Neural cell (in vitro differentiated cells): ENCODE measurements at regions not wholly inside any gene's neighbourhood (a gene's known extent, or its start where the extent isn't known, plus 50 kb on each side); places are given as distances from the start of the nearest gene placed in this dataset.

Source experiments
- H2AFZ ChIP-seq: fragments of 200-600, 300-800 bp; sonication (generic), shearing (Covaris generic); 2 replicates; pipeline ENCODE4 v1.6.0; 2014; ENCODE audit warnings: low read depth, mild to moderate bottlenecking, antibody characterized with exemption, low read length, moderate library complexity
- H3F3A ChIP-seq: fragments of 200-600 bp; shearing (Covaris generic); 2 replicates; pipeline ENCODE4 v1.6.1; 2016; ENCODE audit warnings: mild to moderate bottlenecking, moderate library complexity, mixed read lengths, antibody characterized with exemption, low read length; ENCODE audit not compliant: insufficient read depth, poor library complexity, severe bottlenecking
- H3K27ac ChIP-seq: fragments of 200-600, 300-800 bp; sonication (generic), shearing (Covaris generic); 2 replicates; pipeline ENCODE4 v1.5.1; 2014; ENCODE audit warnings: mild to moderate bottlenecking, low read length, moderate library complexity
- H3K27me3 ChIP-seq: fragments of 300-800, 200-600 bp; sonication (generic), shearing (Covaris generic); 2 replicates; pipeline ENCODE4 v1.6.0; 2014; ENCODE audit warnings: mild to moderate bottlenecking, low read depth, low read length, moderate library complexity; ENCODE audit not compliant: insufficient read depth
- H3K36me3 ChIP-seq: fragments of 300-800, 200-600 bp; sonication (generic), shearing (Covaris generic); 2 replicates; pipeline ENCODE4 v1.5.1; 2014; ENCODE audit warnings: mild to moderate bottlenecking, antibody characterized with exemption, low read length, moderate library complexity; ENCODE audit not compliant: insufficient read depth
- H3K4me2 ChIP-seq: fragments of 300-800, 200-600 bp; sonication (generic), shearing (Covaris generic); 2 replicates; pipeline ENCODE4 v1.6.0; 2014; ENCODE audit warnings: mild to moderate bottlenecking, low read length
- H3K4me3 ChIP-seq: fragments of 300-800, 200-600 bp; sonication (generic), shearing (Covaris generic); 2 replicates; pipeline ENCODE4 v1.5.1; 2014; ENCODE audit warnings: mild to moderate bottlenecking, low read length, moderate library complexity
- H3K79me2 ChIP-seq: fragments of 200-600 bp; shearing (Covaris generic); replicated peaks from 2 replicates; pipeline ENCODE4 v1.6.0; 2014; ENCODE audit warnings: mild to moderate bottlenecking, low read length, moderate library complexity; ENCODE audit not compliant: insufficient read depth
- H3K9ac ChIP-seq: fragments of 300-800, 200-600 bp; sonication (generic), shearing (Covaris generic); 2 replicates; pipeline ENCODE4 v1.6.1; 2016; ENCODE audit warnings: mild to moderate bottlenecking, low read length, mixed read lengths
- H3K9me2 ChIP-seq: fragments of 200-600 bp; shearing (Covaris generic); 2 replicates; pipeline ENCODE4 v1.6.1; 2016; ENCODE audit warnings: mild to moderate bottlenecking, low read length, mixed read lengths; ENCODE audit not compliant: insufficient read depth
- H3K9me3 ChIP-seq: fragments of 200-600, 300-800 bp; sonication (generic), shearing (Covaris generic); 2 replicates; pipeline ENCODE4 v1.6.1; 2016; ENCODE audit warnings: mild to moderate bottlenecking, mixed run types, low read length, moderate library complexity, mixed read lengths
- H4K20me1 ChIP-seq: fragments of 200-600 bp; shearing (Covaris generic); 2 replicates; pipeline ENCODE4 v1.6.1; 2016; ENCODE audit warnings: mild to moderate bottlenecking, mixed run types; ENCODE audit not compliant: insufficient read depth
- EP300 ChIP-seq: fragments of 450-650 bp; conservative IDR thresholded peaks from 2 replicates; pipeline ENCODE4 v1.6.1; 2014; ENCODE audit warnings: antibody characterized with exemption, mild to moderate bottlenecking, moderate library complexity; ENCODE audit not compliant: poor library complexity, severe bottlenecking
- EZH2 ChIP-seq: fragments of 200-600, 300-800 bp; shearing (Covaris generic), sonication (generic); IDR thresholded peaks from 2 replicates; pipeline ENCODE4 v1.6.1; 2014; ENCODE audit warnings: antibody characterized with exemption, low read length, borderline replicate concordance, mild to moderate bottlenecking; ENCODE audit not compliant: insufficient read depth, poor library complexity, severe bottlenecking
- MXI1 ChIP-seq: fragments of 450-650 bp; conservative IDR thresholded peaks from 2 replicates; pipeline ENCODE4 v1.6.1; 2014; ENCODE audit warnings: antibody characterized with exemption, mild to moderate bottlenecking; ENCODE audit not compliant: poor library complexity, severe bottlenecking
- POLR2AphosphoS5 ChIP-seq: IDR thresholded peaks from 2 replicates; pipeline ENCODE4 v1.6.1; 2012
- RAD21 ChIP-seq: fragments of 450-650 bp; conservative IDR thresholded peaks from 2 replicates; pipeline ENCODE4 v1.6.1; 2014; ENCODE audit warnings: antibody characterized with exemption, mild to moderate bottlenecking, moderate library complexity
- SMC3 ChIP-seq: fragments of 450-650 bp; conservative IDR thresholded peaks from 2 replicates; pipeline ENCODE4 v1.6.1; 2014; ENCODE audit warnings: antibody characterized with exemption, mild to moderate bottlenecking, moderate library complexity; ENCODE audit not compliant: poor library complexity
- TAF1 ChIP-seq: IDR thresholded peaks from 2 replicates; pipeline ENCODE4 v1.6.1; 2012; ENCODE audit warnings: low read depth
- TF ChIP-seq, protein P1 (sequence below): fragments of 450-650 bp; IDR thresholded peaks from 2 replicates; pipeline ENCODE4 v1.5.1; 2014; ENCODE audit warnings: antibody characterized with exemption, mild to moderate bottlenecking, moderate library complexity; ENCODE audit not compliant: poor library complexity, severe bottlenecking
- TF ChIP-seq, protein P2 (sequence below): IDR thresholded peaks from 2 replicates; pipeline ENCODE4 v1.6.1; 2012; ENCODE audit warnings: borderline replicate concordance

DNA sequence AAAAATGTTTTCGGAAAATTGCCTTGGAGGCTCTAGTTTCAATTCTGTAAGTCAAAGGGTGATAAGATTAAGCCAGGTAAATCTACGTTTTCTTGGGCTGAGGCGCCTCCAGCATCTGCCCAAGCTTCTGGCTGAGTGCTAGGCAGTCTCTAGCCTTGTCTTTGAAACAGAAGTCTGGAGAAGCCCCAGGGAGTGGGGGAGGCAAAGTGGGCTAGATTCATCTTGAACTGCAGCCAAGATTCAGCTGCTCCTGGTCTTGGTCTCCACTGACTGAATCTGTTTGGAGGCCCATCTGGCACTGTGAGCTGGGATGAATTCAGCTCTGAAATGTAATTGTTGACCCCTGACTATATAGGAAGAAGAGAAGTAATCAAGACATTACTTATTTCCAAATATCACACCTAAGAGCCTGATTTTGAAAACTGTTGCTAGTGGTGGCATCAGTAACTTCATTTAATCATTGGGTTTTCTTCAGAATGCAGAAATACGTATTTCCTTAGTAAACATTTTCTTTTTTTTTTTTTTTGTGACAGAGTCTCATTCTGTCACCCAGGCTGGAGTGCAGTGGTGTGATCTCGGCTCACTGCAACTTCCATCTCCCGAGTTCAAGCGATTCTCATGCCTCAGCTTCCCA is 187.3 kb upstream of the LEF1 start:
- no peaks in the 10 kb centered on the region for H4K20me1 ChIP-seq
- no peak overlapping the region for H3K4me3 ChIP-seq
- no peaks in the 10 kb centered on the region for H3F3A ChIP-seq
- no peaks in the 10 kb centered on the region for H3K9me2 ChIP-seq
- TF ChIP-seq POLR2AphosphoS5 (no peak), TAF1 (no peak), SMC3 (no peak), MXI1 (no peak), RAD21 (no peak), EZH2 (no peak), EP300 (no peak)
- TF ChIP-seq, protein P1, sequence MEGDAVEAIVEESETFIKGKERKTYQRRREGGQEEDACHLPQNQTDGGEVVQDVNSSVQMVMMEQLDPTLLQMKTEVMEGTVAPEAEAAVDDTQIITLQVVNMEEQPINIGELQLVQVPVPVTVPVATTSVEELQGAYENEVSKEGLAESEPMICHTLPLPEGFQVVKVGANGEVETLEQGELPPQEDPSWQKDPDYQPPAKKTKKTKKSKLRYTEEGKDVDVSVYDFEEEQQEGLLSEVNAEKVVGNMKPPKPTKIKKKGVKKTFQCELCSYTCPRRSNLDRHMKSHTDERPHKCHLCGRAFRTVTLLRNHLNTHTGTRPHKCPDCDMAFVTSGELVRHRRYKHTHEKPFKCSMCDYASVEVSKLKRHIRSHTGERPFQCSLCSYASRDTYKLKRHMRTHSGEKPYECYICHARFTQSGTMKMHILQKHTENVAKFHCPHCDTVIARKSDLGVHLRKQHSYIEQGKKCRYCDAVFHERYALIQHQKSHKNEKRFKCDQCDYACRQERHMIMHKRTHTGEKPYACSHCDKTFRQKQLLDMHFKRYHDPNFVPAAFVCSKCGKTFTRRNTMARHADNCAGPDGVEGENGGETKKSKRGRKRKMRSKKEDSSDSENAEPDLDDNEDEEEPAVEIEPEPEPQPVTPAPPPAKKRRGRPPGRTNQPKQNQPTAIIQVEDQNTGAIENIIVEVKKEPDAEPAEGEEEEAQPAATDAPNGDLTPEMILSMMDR = no peak
- TF ChIP-seq, protein P2, sequence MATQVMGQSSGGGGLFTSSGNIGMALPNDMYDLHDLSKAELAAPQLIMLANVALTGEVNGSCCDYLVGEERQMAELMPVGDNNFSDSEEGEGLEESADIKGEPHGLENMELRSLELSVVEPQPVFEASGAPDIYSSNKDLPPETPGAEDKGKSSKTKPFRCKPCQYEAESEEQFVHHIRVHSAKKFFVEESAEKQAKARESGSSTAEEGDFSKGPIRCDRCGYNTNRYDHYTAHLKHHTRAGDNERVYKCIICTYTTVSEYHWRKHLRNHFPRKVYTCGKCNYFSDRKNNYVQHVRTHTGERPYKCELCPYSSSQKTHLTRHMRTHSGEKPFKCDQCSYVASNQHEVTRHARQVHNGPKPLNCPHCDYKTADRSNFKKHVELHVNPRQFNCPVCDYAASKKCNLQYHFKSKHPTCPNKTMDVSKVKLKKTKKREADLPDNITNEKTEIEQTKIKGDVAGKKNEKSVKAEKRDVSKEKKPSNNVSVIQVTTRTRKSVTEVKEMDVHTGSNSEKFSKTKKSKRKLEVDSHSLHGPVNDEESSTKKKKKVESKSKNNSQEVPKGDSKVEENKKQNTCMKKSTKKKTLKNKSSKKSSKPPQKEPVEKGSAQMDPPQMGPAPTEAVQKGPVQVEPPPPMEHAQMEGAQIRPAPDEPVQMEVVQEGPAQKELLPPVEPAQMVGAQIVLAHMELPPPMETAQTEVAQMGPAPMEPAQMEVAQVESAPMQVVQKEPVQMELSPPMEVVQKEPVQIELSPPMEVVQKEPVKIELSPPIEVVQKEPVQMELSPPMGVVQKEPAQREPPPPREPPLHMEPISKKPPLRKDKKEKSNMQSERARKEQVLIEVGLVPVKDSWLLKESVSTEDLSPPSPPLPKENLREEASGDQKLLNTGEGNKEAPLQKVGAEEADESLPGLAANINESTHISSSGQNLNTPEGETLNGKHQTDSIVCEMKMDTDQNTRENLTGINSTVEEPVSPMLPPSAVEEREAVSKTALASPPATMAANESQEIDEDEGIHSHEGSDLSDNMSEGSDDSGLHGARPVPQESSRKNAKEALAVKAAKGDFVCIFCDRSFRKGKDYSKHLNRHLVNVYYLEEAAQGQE = no peak
- H3K79me2 ChIP-seq = no peaks in the 10 kb centered on the region
- H3K9me3 ChIP-seq = no peaks in the 10 kb centered on the region
- H3K27me3 ChIP-seq = no peaks in the 10 kb centered on the region
- no peaks in the 10 kb centered on the region for H3K36me3 ChIP-seq
- H3K9ac ChIP-seq = no peak overlapping the region
- no peak overlapping the region for H3K4me2 ChIP-seq
- H2AFZ ChIP-seq = no peak overlapping the region
- no peak overlapping the region for H3K27ac ChIP-seq

DNA sequence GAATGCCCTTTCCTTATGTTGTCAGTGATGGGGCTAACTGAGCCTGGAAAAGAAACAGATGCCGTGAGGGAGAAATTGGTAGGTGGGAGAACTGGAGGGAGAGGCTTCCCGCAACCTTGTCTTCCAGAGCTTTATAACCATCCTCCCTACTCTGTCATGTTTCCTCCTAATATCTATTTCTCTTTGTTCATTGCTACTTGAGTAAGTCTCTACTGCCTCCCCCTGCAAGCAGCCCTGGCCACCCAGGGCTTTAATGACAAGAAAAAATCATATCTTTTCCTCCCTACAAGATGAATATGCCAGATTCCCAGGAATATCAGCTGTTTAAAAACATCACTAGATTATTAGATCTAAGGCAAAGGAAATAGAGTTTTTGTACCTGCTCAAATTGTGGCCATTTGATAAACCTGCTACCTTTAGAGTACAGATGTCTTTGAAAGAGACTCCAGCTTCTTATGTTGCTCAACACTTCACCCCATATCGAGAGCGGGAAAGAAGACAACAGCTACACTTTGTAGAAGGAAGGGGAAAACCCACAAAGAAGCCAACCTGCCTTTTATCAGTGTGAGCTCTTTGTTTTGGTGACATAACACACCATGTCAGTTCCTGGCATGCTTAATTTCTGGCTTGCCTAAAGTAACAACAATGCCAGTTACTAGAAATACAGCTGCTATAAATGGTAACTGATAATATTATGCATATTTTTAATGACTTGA is 186.6 kb upstream of the LEF1 start:
- no peaks in the 10 kb centered on the region for H3K27me3 ChIP-seq
- H4K20me1 ChIP-seq = no peaks in the 10 kb centered on the region
- H3K36me3 ChIP-seq = no peaks in the 10 kb centered on the region
- no peaks in the 10 kb centered on the region for H3K9me2 ChIP-seq
- TF ChIP-seq EZH2 (no peak), RAD21 (no peak), POLR2AphosphoS5 (no peak), TAF1 (no peak), MXI1 (no peak), SMC3 (no peak), EP300 (no peak)
- TF ChIP-seq, protein P2 = no peak
- TF ChIP-seq, protein P1 = no peak
- no peak overlapping the region for H2AFZ ChIP-seq
- H3K27ac ChIP-seq = no peak overlapping the region
- H3K9me3 ChIP-seq = no peaks in the 10 kb centered on the region
- H3K79me2 ChIP-seq = no peaks in the 10 kb centered on the region
- no peak overlapping the region for H3K9ac ChIP-seq
- no peak overlapping the region for H3K4me2 ChIP-seq
- H3K4me3 ChIP-seq = no peak overlapping the region
- no peaks in the 10 kb centered on the region for H3F3A ChIP-seq
